Activated naive CD4-positive, alpha-beta T cell treated with anti-CD3 and anti-CD28 coated beads for 36 hours (primary cell): ENCODE measurements at regions not wholly inside any gene's neighbourhood (a gene's known extent, or its start where the extent isn't known, plus 50 kb on each side); places are given as distances from the start of the nearest gene placed in this dataset.
"Not testable (repeated sequence)": the region's sequence is repeated elsewhere in the genome, so short reads cannot be mapped to it uniquely, and the experiment has no call there.

Source experiments
- CTCF ChIA-PET: fragments of 350-600 bp; sonication (Branson Sonifier 250); formaldehyde crosslinking; loops from one replicate; lab custom pipeline; 2021; ENCODE audit warnings: antibody characterized with exemption; lab: Charles Lee
- DNase-seq: peaks from one replicate; pipeline ENCODE4 v3.0.0-alpha.2; 2020
- H3K27ac Mint-ChIP-seq: one replicate; pipeline ENCODE4 v1.8.0; 2021; ENCODE audit warnings: mild to moderate bottlenecking, mixed read lengths
- H3K27me3 Mint-ChIP-seq: one replicate; pipeline ENCODE4 v1.8.0; 2021; ENCODE audit warnings: low read depth, mixed read lengths
- H3K36me3 Mint-ChIP-seq: one replicate; pipeline ENCODE4 v1.8.0; 2021; ENCODE audit warnings: low read depth, mixed read lengths
- H3K4me1 Mint-ChIP-seq: one replicate; pipeline ENCODE4 v1.8.0; 2021; ENCODE audit warnings: low read depth, mixed read lengths
- H3K4me3 Mint-ChIP-seq: one replicate; pipeline ENCODE4 v1.8.0; 2021; ENCODE audit warnings: mild to moderate bottlenecking, moderate library complexity, mixed read lengths
- H3K9me3 Mint-ChIP-seq: one replicate; pipeline ENCODE4 v1.8.0; 2021; ENCODE audit warnings: mixed read lengths
- intact Hi-C: fragments of 100-400 bp; cut with micrococcal nuclease; formaldehyde crosslinking; loops from one replicate; pipeline ENCODE4 v1.15.1; 2023

GRCh38 chr5:1719860-1720259 is 79.8 kb downstream of the MRPL36 start:
- no peaks in the 10 kb centered on the region for H3K36me3 Mint-ChIP-seq
- H3K27me3 Mint-ChIP-seq = peaks cover 4% of the 10 kb centered on the region
- no peak overlapping the region for H3K27ac Mint-ChIP-seq
- DNase-seq = no peak
- intact Hi-C loops = no loop called here
- peaks cover under 1% of the 10 kb centered on the region for H3K4me1 Mint-ChIP-seq
- H3K4me3 Mint-ChIP-seq = no peak overlapping the region
- H3K9me3 Mint-ChIP-seq = peaks cover 25% of the 10 kb centered on the region
- CTCF ChIA-PET = no interaction called here

GRCh38 chr5:1718669-1719068 is 81.0 kb downstream of the MRPL36 start:
- H3K27ac Mint-ChIP-seq = no peak overlapping the region
- no peaks in the 10 kb centered on the region for H3K4me1 Mint-ChIP-seq
- CTCF ChIA-PET = no interaction called here
- no peaks in the 10 kb centered on the region for H3K36me3 Mint-ChIP-seq
- no peak for DNase-seq
- no peak overlapping the region for H3K4me3 Mint-ChIP-seq
- H3K9me3 Mint-ChIP-seq = peaks cover 25% of the 10 kb centered on the region
- intact Hi-C loops = no loop called here
- peaks cover 4% of the 10 kb centered on the region for H3K27me3 Mint-ChIP-seq

DNA sequence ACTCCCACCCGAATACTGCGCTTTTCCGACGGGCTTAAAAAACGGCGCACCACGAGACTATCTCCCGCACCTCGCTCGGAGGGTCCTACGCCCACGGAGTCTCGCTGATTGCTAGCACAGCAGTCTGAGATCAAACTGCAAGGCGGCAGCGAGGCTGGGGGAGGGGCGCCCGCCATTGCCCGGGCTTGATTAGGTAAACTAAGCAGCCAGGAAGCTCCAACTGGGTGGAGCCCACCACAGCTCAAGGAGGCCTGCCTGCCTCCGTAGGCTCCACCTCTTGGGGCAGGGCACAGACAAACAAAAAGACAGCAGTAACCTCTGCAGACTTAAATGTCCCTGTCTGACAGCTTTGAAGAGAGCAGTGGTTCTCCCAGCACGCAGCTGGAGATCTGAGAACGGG is 89.5 kb downstream of the MRPL36 start:
- intact Hi-C loops = not testable (repeated sequence)
- peaks cover 11% of the 10 kb centered on the region for H3K4me1 Mint-ChIP-seq
- peak overlapping the region; percentile 65 for H3K27ac Mint-ChIP-seq

DNA sequence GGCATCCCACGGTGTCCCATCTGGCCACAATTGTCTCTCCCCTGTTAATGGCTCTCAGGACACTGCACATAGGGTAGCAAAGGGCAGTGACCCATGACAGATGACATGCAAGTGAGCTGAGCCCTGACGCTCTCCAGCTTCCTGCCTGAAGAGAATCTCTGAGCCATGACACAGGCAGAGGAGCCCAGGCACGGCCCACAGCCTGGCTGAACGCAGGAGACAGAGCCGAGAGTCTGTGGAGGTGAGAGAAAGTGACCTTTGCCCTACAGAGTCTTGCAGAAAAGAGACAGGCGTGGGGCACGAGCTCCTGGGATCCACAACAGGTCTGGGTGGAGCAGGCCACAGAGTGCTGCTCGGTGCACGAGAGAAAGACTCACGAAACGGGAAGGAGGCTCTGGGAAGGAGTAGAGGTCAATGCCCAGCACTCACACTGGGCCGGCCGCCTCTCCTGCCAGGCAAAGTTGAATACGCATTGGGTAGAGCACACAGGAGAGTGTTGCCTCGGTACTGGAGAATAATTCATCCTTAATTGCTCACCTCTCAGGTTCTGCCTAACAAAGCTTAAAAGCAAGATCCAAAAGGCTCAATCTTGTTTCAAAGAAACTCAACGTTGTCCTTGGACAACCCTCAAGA is 90.3 kb downstream of the MRPL36 start:
- no peaks in the 10 kb centered on the region for H3K9me3 Mint-ChIP-seq
- intact Hi-C loops = no loop called here
- peak overlapping the region; percentile 77 for H3K4me3 Mint-ChIP-seq
- H3K27ac Mint-ChIP-seq = peak overlapping the region; percentile 65
- DNase-seq = no peak
- no peaks in the 10 kb centered on the region for H3K27me3 Mint-ChIP-seq
- CTCF ChIA-PET = interaction anchor here (1.3 kb wide), 1 partner anchor 19 kb away, joined by 3 read pairs; no protein-coding TSS in a partner anchor
- H3K4me1 Mint-ChIP-seq = peaks cover 11% of the 10 kb centered on the region
- no peaks in the 10 kb centered on the region for H3K36me3 Mint-ChIP-seq

More for the DNA sequence above, 89.5 kb downstream of the MRPL36 start:
- DNase-seq = peak; percentile 80
- H3K36me3 Mint-ChIP-seq, H3K9me3 Mint-ChIP-seq, H3K27me3 Mint-ChIP-seq: not testable (repeated sequence)
- H3K4me3 Mint-ChIP-seq = peak overlapping the region; percentile 77
- CTCF ChIA-PET = interaction anchor here (1.3 kb wide), 1 partner anchor 19 kb away, joined by 3 read pairs; no protein-coding TSS in a partner anchor

DNA sequence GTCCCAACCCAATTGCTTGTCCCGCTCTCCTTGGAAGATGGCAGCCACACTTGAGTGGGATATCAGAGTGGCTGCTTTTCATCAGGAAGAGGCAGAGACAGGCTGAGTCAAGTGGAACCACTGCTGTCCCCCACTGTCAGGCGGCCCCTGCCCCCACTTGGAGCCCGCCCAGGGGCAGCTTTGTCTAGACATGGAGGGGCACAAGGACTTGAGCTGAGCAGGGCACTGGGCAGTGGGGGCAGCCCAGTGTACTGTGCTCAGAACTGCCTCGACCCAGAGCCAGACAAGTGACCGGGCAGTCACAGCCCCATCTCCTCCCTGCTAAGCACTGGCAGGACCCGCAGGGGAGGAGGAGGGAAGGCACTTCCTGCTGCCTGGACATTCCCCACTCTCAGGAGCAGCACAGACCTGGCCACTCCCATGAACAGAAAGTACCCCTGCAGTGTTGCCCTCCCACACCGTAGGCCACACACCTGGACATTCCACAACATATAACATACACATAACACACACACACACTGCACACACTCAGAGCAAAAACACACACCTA is 91.0 kb downstream of the MRPL36 start:
- CTCF ChIA-PET = interaction anchor here (1.3 kb wide), 1 partner anchor 18 kb away, joined by 3 read pairs; no protein-coding TSS in a partner anchor
- peaks cover 11% of the 10 kb centered on the region for H3K4me1 Mint-ChIP-seq
- H3K9me3 Mint-ChIP-seq = no peaks in the 10 kb centered on the region
- intact Hi-C loops = no loop called here
- no peak for DNase-seq
- no peak overlapping the region for H3K27ac Mint-ChIP-seq
- peak overlapping the region; percentile 77 for H3K4me3 Mint-ChIP-seq
- H3K27me3 Mint-ChIP-seq = no peaks in the 10 kb centered on the region
- H3K36me3 Mint-ChIP-seq = no peaks in the 10 kb centered on the region

DNA sequence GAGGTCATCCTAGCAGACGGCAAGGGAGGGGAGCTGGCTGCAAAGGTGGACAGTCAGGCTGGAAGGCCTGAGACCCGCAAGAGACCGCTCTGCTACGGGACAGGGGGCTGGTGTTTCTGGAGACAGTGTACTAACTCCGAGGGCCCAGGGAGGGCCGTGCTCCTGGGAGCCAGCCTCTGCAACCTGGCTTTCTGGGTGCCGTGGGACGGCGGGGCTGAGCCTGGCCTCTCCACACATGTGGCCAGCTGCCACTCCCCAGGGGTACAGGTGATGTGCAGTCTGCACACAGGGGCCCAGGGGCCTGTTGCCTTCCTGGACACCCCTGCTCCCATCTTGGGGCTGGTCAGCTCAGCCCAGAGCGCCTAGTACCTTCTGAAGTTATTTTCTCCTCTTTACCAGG is 92.2 kb downstream of the MRPL36 start:
- H3K27me3 Mint-ChIP-seq = peaks cover 2% of the 10 kb centered on the region
- intact Hi-C loops = no loop called here
- peaks cover 11% of the 10 kb centered on the region for H3K4me1 Mint-ChIP-seq
- no peak overlapping the region for H3K4me3 Mint-ChIP-seq
- no peak for DNase-seq
- no peaks in the 10 kb centered on the region for H3K9me3 Mint-ChIP-seq
- CTCF ChIA-PET = no interaction called here
- H3K36me3 Mint-ChIP-seq = no peaks in the 10 kb centered on the region
- H3K27ac Mint-ChIP-seq = no peak overlapping the region

- DNase-seq = no peak
- Mint-ChIP-seq H3K27me3 (peaks cover 2% of the 10 kb centered on the region), H3K27ac (no peak overlapping the region), H3K36me3 (no peaks in the 10 kb centered on the region), H3K4me1 (peaks cover 11% of the 10 kb centered on the region), H3K9me3 (no peaks in the 10 kb centered on the region), H3K4me3 (no peak overlapping the region)
- CTCF ChIA-PET = no interaction called here
- intact Hi-C loops = no loop called here
Observed at GRCh38 chr5:1706428-1706827, 93.2 kb downstream of the MRPL36 start.

- Mint-ChIP-seq H3K27me3 (peaks cover 2% of the 10 kb centered on the region), H3K36me3 (no peaks in the 10 kb centered on the region), H3K9me3 (no peaks in the 10 kb centered on the region), H3K4me3 (no peak overlapping the region), H3K4me1 (peaks cover 11% of the 10 kb centered on the region), H3K27ac (no peak overlapping the region)
- DNase-seq = no peak
- intact Hi-C loops = no loop called here
- CTCF ChIA-PET = no interaction called here
Observed at GRCh38 chr5:1706021-1706420, 93.6 kb downstream of the MRPL36 start.

- no peak for DNase-seq
- H3K27ac Mint-ChIP-seq = no peak overlapping the region
- intact Hi-C loops = no loop called here
- no peaks in the 10 kb centered on the region for H3K9me3 Mint-ChIP-seq
- CTCF ChIA-PET = no interaction called here
- H3K4me1 Mint-ChIP-seq = peaks cover 12% of the 10 kb centered on the region
- peaks cover 4% of the 10 kb centered on the region for H3K27me3 Mint-ChIP-seq
- H3K4me3 Mint-ChIP-seq = no peak overlapping the region
- H3K36me3 Mint-ChIP-seq = no peaks in the 10 kb centered on the region
Observed at GRCh38 chr5:1704676-1705075, 95.0 kb downstream of the MRPL36 start.

DNA sequence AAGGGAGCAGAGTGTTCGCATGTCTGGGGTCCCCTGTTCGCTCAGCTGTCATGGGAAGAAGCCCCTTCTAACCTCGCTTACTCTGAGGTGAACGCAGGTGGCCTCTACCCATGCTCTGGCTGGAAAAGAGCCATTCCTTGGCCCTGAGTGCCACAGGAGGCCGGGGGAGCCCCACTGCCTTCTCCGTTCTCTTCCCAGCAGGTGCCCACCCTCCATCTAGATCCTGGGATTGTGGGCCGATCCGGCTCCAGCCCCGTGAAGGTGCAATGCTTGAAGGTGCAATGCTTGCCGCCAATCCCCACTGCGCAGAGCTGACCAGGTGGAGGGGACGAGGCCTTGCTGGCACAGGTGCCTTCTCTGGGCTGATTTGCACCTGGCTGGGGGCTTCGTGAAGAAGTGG is 95.4 kb downstream of the MRPL36 start:
- H3K9me3 Mint-ChIP-seq = no peaks in the 10 kb centered on the region
- H3K27me3 Mint-ChIP-seq = peaks cover 5% of the 10 kb centered on the region
- H3K27ac Mint-ChIP-seq = no peak overlapping the region
- CTCF ChIA-PET = no interaction called here
- no peak for DNase-seq
- peaks cover 12% of the 10 kb centered on the region for H3K4me1 Mint-ChIP-seq
- H3K4me3 Mint-ChIP-seq = no peak overlapping the region
- no peaks in the 10 kb centered on the region for H3K36me3 Mint-ChIP-seq
- intact Hi-C loops = no loop called here

GRCh38 chr5:1703352-1704050 is 96.1 kb downstream of the MRPL36 start:
- Mint-ChIP-seq H3K4me3 (no peak overlapping the region), H3K4me1 (peaks cover 15% of the 10 kb centered on the region), H3K36me3 (no peaks in the 10 kb centered on the region), H3K9me3 (no peaks in the 10 kb centered on the region), H3K27me3 (peaks cover 5% of the 10 kb centered on the region), H3K27ac (no peak overlapping the region)
- DNase-seq = no peak
- CTCF ChIA-PET = no interaction called here
- intact Hi-C loops = no loop called here

- H3K27me3 Mint-ChIP-seq = peaks cover 10% of the 10 kb centered on the region
- no peak overlapping the region for H3K4me3 Mint-ChIP-seq
- DNase-seq = no peak
- H3K9me3 Mint-ChIP-seq = no peaks in the 10 kb centered on the region
- no peaks in the 10 kb centered on the region for H3K36me3 Mint-ChIP-seq
- H3K27ac Mint-ChIP-seq = no peak overlapping the region
- intact Hi-C loops = no loop called here
- peaks cover 19% of the 10 kb centered on the region for H3K4me1 Mint-ChIP-seq
- CTCF ChIA-PET = no interaction called here
Observed at GRCh38 chr5:1702318-1702717, 97.3 kb downstream of the MRPL36 start.

DNA sequence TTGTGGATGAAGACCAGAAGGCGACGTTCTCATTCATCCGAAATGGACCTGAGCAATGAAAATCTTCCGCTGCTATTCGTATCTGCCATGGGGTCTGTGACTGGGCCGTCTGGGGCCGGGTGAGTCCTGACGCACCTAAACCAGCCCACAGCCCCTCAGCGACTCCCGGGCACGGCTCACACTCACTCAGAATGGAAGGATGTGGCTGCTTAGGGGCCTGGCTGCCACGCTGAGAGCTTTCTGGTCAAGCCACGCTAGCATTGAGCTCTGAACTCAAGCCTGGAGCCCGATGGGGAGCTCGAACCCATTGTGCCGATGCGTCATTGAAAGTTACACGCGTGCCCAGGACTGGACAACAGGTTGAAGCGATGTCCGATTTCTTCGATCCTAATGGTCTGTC is 97.8 kb downstream of the MRPL36 start:
- intact Hi-C loops = no loop called here
- Mint-ChIP-seq H3K4me1 (peaks cover 19% of the 10 kb centered on the region), H3K4me3 (no peak overlapping the region), H3K36me3 (no peaks in the 10 kb centered on the region), H3K9me3 (no peaks in the 10 kb centered on the region), H3K27ac (no peak overlapping the region), H3K27me3 (peaks cover 10% of the 10 kb centered on the region)
- CTCF ChIA-PET = no interaction called here
- DNase-seq = no peak
